ENCODE measurements at regions not wholly inside any gene's neighbourhood (a gene's known extent, or its start where the extent isn't known, plus 50 kb on each side); places are given as distances from the start of the nearest gene placed in this dataset.

DNA sequence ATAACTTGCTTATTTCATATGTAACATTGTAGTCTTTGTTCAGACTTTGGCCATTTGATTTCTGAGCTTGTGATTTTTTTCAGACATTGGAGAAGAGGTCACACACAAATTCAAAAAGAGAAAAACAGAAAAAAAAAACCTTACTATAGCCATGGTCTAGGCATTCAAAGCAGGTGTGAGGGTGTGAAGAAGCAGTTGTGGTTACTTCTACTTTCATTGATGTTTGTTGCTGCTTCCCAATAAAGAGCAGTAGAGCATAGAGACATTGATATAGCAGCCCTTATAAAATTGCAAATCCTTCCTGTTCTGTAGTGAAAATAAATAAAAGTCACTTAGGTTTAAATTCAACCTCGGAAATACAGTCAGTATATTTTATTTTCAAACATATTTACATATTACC is 671.6 kb downstream of the GRXCR1 start:
- Histone ChIP-seq H3K27ac (no peak overlapping the region), H3K36me3 (no peaks in the 10 kb centered on the region), H3K9me3 (no peaks in the 10 kb centered on the region), H3K4me3 (no peak overlapping the region), H3K4me1 (replicated peaks) (no peaks in the 10 kb centered on the region), H3K27me3 (replicated peaks; ENCODE audit: insufficient read depth) (no peaks in the 10 kb centered on the region)
- DNase-seq (ENCODE audit: low spot score): no peak
- intact Hi-C loops (cut with DNase I): no loop called here
- no peak for TF ChIP-seq POLR2AphosphoS5 (IDR thresholded peaks at IDR 0.05)
- TF ChIP-seq, protein P1, sequence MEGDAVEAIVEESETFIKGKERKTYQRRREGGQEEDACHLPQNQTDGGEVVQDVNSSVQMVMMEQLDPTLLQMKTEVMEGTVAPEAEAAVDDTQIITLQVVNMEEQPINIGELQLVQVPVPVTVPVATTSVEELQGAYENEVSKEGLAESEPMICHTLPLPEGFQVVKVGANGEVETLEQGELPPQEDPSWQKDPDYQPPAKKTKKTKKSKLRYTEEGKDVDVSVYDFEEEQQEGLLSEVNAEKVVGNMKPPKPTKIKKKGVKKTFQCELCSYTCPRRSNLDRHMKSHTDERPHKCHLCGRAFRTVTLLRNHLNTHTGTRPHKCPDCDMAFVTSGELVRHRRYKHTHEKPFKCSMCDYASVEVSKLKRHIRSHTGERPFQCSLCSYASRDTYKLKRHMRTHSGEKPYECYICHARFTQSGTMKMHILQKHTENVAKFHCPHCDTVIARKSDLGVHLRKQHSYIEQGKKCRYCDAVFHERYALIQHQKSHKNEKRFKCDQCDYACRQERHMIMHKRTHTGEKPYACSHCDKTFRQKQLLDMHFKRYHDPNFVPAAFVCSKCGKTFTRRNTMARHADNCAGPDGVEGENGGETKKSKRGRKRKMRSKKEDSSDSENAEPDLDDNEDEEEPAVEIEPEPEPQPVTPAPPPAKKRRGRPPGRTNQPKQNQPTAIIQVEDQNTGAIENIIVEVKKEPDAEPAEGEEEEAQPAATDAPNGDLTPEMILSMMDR (IDR thresholded peaks at IDR 0.05): no peak
- no peak for TF ChIP-seq POLR2A (IDR thresholded peaks at IDR 0.05)
- 20% methylated on average over 1 of the region's 1 CpG for WGBS

DNA sequence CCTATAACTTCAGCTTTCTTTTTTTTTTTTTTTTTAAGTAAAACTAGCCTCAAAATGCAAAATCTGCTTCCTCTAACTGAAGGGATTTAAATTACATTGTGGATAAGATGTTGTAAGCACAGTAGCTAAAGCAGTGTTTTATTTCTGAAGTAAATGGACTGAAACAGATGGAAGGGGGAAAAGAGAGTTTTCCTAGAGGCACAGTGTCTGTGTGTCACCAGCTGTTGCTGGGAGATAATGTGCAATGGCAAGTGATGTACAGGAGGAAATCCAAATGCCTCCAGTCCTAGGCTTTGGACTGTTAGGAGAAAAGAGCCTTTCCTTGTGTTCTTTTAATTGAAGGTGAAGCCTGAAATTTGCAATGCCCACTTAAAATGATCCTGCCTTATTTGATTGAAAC is 672.1 kb downstream of the GRXCR1 start:
- no peak for DNase-seq (ENCODE audit: low spot score)

DNA sequence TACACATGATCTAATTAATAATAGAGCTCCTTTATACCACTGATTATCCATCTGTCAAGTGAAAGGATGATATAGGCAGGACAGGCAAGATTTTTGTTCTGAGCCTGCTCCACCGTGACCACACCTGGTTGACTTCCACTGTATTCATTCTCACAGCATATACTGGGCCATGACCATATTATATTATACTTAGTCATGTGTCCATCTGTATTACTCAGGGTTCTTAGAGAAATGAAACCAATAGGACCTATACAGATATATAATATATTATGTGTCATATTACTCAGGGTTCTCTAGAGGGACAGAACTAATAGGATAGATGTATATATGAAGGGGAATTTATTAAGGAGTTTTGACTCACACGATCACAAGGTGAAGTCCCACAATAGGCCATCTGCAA is 675.1 kb downstream of the GRXCR1 start:
- no peaks in the 10 kb centered on the region for H3K36me3 ChIP-seq
- intact Hi-C loops (cut with DNase I): no loop called here
- WGBS: 92% methylated on average over 2 of the region's 2 CpGs
- H3K27ac ChIP-seq: no peak overlapping the region
- H3K9me3 ChIP-seq: no peaks in the 10 kb centered on the region
- no peak overlapping the region for H3K4me3 ChIP-seq
- H3K27me3 ChIP-seq (replicated peaks; ENCODE audit: insufficient read depth): no peaks in the 10 kb centered on the region
- TF ChIP-seq, protein P1 (IDR thresholded peaks at IDR 0.05): no peak
- no peak for TF ChIP-seq POLR2AphosphoS5 (IDR thresholded peaks at IDR 0.05)
- TF ChIP-seq POLR2A (IDR thresholded peaks at IDR 0.05): no peak
- H3K4me1 ChIP-seq (replicated peaks): no peaks in the 10 kb centered on the region
- DNase-seq (ENCODE audit: low spot score): no peak

More for the DNA sequence above, 672.1 kb downstream of the GRXCR1 start:
- Histone ChIP-seq H3K4me1 (replicated peaks) (no peaks in the 10 kb centered on the region), H3K4me3 (no peak overlapping the region), H3K27ac (no peak overlapping the region), H3K9me3 (no peaks in the 10 kb centered on the region), H3K36me3 (no peaks in the 10 kb centered on the region), H3K27me3 (replicated peaks; ENCODE audit: insufficient read depth) (no peaks in the 10 kb centered on the region)
- intact Hi-C loops (cut with DNase I): no loop called here
- TF ChIP-seq, protein P1 (IDR thresholded peaks at IDR 0.05): no peak
- TF ChIP-seq POLR2AphosphoS5 (IDR thresholded peaks at IDR 0.05) (no peak), POLR2A (IDR thresholded peaks at IDR 0.05) (no peak)

DNA sequence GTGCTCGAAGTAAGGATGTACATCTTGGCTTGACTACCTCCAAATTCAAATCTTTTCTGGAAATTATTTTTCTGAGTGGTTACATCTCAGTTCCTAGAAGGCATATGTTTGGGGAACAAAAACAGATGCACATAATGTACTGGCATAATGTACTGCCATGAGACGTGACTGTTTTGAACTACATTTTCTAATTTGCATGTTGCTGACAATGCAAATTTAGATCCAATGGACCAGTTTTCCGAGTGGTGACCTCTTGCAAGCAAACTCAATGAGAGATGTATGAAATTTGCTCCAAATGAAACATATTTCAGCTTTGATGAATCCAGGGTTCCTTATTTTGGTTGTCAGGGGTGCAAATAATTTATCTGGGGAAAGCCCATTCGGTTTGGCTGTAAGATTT is 694.3 kb downstream of the GRXCR1 start:
- no peaks in the 10 kb centered on the region for H3K36me3 ChIP-seq
- H3K27me3 ChIP-seq (replicated peaks; ENCODE audit: insufficient read depth): no peaks in the 10 kb centered on the region
- no peaks in the 10 kb centered on the region for H3K9me3 ChIP-seq
- H3K4me1 ChIP-seq (replicated peaks): no peaks in the 10 kb centered on the region
- H3K4me3 ChIP-seq: no peak overlapping the region
- intact Hi-C loops (cut with DNase I): no loop called here
- TF ChIP-seq POLR2AphosphoS5 (IDR thresholded peaks at IDR 0.05): no peak
- no peak for TF ChIP-seq POLR2A (IDR thresholded peaks at IDR 0.05)
- TF ChIP-seq, protein P1 (IDR thresholded peaks at IDR 0.05): no peak
- 67% methylated on average over 4 of the region's 4 CpGs for WGBS
- no peak overlapping the region for H3K27ac ChIP-seq
- DNase-seq (ENCODE audit: low spot score): no peak

DNA sequence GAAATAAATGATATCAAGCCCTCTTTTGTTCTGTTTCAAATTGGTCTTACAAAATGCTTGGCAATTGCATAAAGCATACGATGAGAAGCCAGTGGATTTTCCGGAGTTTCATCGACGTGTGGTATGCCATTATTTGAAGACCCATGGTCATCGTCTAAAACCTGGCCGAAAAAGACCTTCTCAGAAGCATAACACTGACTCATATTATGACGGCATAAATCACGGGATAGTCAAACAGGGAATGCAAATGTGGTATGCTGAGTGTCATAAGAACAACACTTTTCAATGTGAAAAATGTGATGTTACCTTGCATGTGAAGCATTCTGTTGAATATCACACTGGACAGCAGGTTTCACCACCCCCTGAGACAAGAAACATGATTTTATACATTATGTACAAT is 695.2 kb downstream of the GRXCR1 start:
- Histone ChIP-seq H3K9me3 (no peaks in the 10 kb centered on the region), H3K27ac (no peak overlapping the region), H3K27me3 (replicated peaks; ENCODE audit: insufficient read depth) (no peaks in the 10 kb centered on the region), H3K4me3 (no peak overlapping the region), H3K36me3 (no peaks in the 10 kb centered on the region), H3K4me1 (replicated peaks) (no peaks in the 10 kb centered on the region)
- intact Hi-C loops (cut with DNase I): no loop called here
- no peak for DNase-seq (ENCODE audit: low spot score)
- 88% methylated on average over 8 of the region's 8 CpGs for WGBS
- TF ChIP-seq POLR2AphosphoS5 (IDR thresholded peaks at IDR 0.05): no peak
- TF ChIP-seq, protein P1 (IDR thresholded peaks at IDR 0.05): no peak
- no peak for TF ChIP-seq POLR2A (IDR thresholded peaks at IDR 0.05)
